ENCODE measurements at regions not wholly inside any gene's neighbourhood (a gene's known extent, or its start where the extent isn't known, plus 50 kb on each side); places are given as distances from the start of the nearest gene placed in this dataset.

DNA sequence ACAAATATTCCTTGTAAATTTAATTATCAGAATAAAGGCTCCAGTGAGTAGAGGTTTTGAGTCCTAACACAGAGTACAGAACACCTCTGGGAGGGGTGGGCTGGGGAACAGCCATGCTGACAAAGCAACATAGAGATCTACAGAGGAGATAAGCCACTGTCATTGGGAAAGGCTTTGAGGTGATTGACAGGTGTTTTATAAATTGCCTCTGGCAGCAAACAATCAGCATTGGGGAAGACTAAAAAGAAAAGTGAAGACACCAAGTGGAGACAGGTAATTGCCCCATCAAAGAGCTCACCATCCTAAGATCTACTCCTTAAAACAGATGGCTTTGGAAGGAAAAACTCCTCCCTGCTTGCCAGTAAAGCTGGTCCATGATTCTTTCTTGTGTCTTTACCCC is 189.7 kb upstream of the TLE4 start:
- TF ChIP-seq HDGF (IDR thresholded peaks at IDR 0.05; ENCODE audit: borderline replicate concordance) (no peak), FOXA1 (IDR thresholded peaks at IDR 0.05) (no peak), CTBP1 (IDR thresholded peaks at IDR 0.05; ENCODE audit: borderline replicate concordance) (no peak), TARDBP (IDR thresholded peaks at IDR 0.05) (no peak), ELF4 (IDR thresholded peaks at IDR 0.05) (no peak), LEF1 (IDR thresholded peaks at IDR 0.05; ENCODE audit: borderline replicate concordance) (no peak), ARNT (IDR thresholded peaks at IDR 0.05) (no peak)
